ENCODE measurements at regions not wholly inside any gene's neighbourhood (a gene's known extent, or its start where the extent isn't known, plus 50 kb on each side); places are given as distances from the start of the nearest gene placed in this dataset.

DNA sequence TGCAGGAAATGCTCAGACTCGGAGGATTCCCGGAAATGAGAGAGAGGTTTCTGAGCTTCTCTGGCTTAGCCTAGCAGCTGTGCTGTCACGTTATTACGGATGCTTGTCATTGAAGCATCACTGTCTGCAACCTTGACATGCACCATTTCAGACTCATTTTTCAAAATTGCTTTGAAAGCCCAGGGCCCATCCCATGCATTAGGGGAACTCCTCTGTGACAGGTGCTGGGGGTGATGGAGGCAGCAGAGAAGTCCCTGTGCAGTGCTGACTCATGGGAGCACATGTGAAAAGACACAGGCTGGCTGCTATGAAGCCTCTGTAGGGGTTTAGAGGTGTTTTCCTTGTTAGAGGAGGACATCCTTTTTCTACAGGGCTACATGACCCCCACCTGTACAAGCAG, 214.0 kb upstream of the MPHOSPH6 start:
- Histone ChIP-seq H3K27ac (no peak overlapping the region), H3K27me3 (replicated peaks) (no peaks in the 10 kb centered on the region), H3K9me3 (replicated peaks) (no peaks in the 10 kb centered on the region), H3K36me3 (no peaks in the 10 kb centered on the region), H3K4me1 (replicated peaks) (no peaks in the 10 kb centered on the region), H3K4me3 (no peak overlapping the region)
- no peak for DNase-seq (ENCODE audit: low read depth in 1 of 2, low spot score in 2 of 2)

DNA sequence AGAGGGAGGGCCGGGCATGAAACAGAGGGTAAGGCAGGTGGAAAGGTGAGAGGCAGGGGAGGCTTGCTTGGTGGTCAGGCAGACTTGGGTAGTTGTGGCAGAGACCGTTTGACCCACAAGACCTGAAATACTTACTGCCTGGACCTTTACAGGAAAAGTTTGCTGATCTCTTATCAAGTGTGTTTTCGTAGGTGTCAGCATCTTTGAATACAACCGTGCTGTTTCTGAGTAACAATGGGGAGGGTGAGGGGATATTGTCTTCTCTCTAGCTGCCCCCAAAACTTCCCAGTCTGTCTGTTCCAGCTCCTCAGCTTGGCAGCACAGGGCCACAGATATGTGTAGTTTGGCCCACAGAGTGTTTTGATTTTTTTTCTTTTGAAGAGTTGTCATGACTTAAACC, 212.5 kb upstream of the MPHOSPH6 start:
- Histone ChIP-seq H3K27me3 (replicated peaks) (no peaks in the 10 kb centered on the region), H3K4me1 (replicated peaks) (no peaks in the 10 kb centered on the region), H3K4me3 (no peak overlapping the region), H3K9me3 (replicated peaks) (no peaks in the 10 kb centered on the region), H3K27ac (no peak overlapping the region), H3K36me3 (no peaks in the 10 kb centered on the region)
- DNase-seq (ENCODE audit: low read depth in 1 of 2, low spot score in 2 of 2) = no peak

- Histone ChIP-seq H3K36me3 (no peaks in the 10 kb centered on the region), H3K27me3 (replicated peaks) (no peaks in the 10 kb centered on the region), H3K27ac (no peak overlapping the region), H3K9me3 (replicated peaks) (no peaks in the 10 kb centered on the region), H3K4me1 (replicated peaks) (no peaks in the 10 kb centered on the region), H3K4me3 (no peak overlapping the region)
- DNase-seq (ENCODE audit: low read depth in 1 of 2, low spot score in 2 of 2) = no peak
Observed at GRCh38 chr16:82379551-82379950, 209.5 kb upstream of the MPHOSPH6 start.

- H3K36me3 ChIP-seq = no peaks in the 10 kb centered on the region
- no peaks in the 10 kb centered on the region for H3K4me1 ChIP-seq (replicated peaks)
- H3K27ac ChIP-seq = no peak overlapping the region
- H3K9me3 ChIP-seq (replicated peaks) = no peaks in the 10 kb centered on the region
- DNase-seq (ENCODE audit: low read depth in 1 of 2, low spot score in 2 of 2) = no peak
- H3K4me3 ChIP-seq = no peak overlapping the region
- H3K27me3 ChIP-seq (replicated peaks) = 0 out of 2 replicates have a peak, but pooled peaks cover 2% of the 10 kb centered on the region
Observed at GRCh38 chr16:82373976-82374375, 204.0 kb upstream of the MPHOSPH6 start.

GRCh38 chr16:82370282-82370681, 200.3 kb upstream of the MPHOSPH6 start:
- no peaks in the 10 kb centered on the region for H3K9me3 ChIP-seq (replicated peaks)
- no peak overlapping the region for H3K27ac ChIP-seq
- H3K4me1 ChIP-seq (replicated peaks) = no peaks in the 10 kb centered on the region
- H3K36me3 ChIP-seq = no peaks in the 10 kb centered on the region
- 0 out of 2 replicates have a peak, but pooled peaks cover 2% of the 10 kb centered on the region for H3K27me3 ChIP-seq (replicated peaks)
- no peak overlapping the region for H3K4me3 ChIP-seq
- no peak for DNase-seq (ENCODE audit: low read depth in 1 of 2, low spot score in 2 of 2)

DNA sequence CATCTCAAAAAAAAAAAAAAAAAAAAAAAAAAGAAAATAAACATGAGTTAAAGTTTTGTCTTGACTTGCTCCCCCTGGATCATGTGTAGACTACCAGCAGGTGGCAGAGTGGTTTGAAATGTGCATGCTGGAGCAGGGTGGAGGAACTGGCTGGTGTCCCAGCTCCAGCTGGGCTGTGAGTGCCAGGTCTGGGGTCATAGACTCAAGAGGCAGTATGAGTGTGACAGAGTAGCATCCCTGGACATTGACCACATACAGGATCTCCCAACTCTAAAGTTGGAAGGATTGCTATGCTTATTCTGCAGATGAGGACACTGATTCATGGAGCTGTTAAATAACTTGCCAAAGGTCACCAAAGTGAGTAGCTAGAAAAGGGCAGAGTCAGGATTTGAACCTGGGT, 198.0 kb upstream of the MPHOSPH6 start:
- 0 out of 2 replicates have a peak, but pooled peaks cover 2% of the 10 kb centered on the region for H3K27me3 ChIP-seq (replicated peaks)
- DNase-seq (ENCODE audit: low read depth in 1 of 2, low spot score in 2 of 2) = peak in 1 of 2 experiments; percentile 10
- no peak overlapping the region for H3K4me3 ChIP-seq
- no peaks in the 10 kb centered on the region for H3K9me3 ChIP-seq (replicated peaks)
- H3K36me3 ChIP-seq = no peaks in the 10 kb centered on the region
- no peaks in the 10 kb centered on the region for H3K4me1 ChIP-seq (replicated peaks)
- no peak overlapping the region for H3K27ac ChIP-seq

DNA sequence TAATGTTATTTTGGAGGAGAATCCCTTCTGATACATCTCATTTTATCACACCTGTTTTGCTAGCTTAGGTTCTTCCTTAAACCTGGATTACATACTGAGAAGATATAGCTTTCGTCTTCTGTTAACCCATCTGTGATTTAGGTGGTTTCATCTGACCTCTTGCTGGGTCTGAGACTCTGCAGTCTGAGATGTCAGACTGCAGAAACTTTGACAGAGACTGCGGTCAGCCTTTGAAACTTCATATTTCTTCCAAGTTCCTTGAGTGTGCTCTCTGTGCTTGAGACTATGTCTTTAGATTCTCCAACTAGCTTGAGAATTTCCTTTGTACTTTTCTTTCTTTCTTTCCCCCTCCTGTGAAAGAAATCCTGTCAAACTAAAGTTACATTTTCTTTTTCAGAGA, 196.4 kb upstream of the MPHOSPH6 start:
- Histone ChIP-seq H3K27ac (no peak overlapping the region), H3K4me1 (replicated peaks) (no peaks in the 10 kb centered on the region), H3K36me3 (no peaks in the 10 kb centered on the region), H3K9me3 (replicated peaks) (no peaks in the 10 kb centered on the region), H3K27me3 (replicated peaks) (peaks cover 2% of the 10 kb centered on the region; the same call in 1 of the 2 replicates), H3K4me3 (no peak overlapping the region)
- no peak for DNase-seq (ENCODE audit: low read depth in 1 of 2, low spot score in 2 of 2)

DNA sequence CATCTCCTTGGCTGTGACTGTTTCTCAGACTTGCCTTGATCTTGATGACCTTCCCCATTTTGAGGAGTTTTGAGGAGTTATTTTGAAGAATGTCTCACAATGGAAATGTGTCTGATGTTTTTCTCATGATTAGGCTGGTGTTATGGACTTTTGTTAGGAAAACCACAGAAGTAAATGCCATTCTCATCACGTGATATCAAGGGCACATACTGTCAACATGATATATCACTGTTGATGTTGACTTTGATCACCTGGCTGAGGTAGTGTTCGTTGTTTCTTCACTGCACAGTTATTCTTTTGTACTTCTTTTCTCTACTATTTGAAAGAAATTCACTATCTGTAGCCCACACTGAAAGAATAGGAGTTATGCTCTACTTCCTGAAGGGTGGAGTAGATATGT, 194.7 kb upstream of the MPHOSPH6 start:
- Histone ChIP-seq H3K27me3 (replicated peaks) (no peaks in the 10 kb centered on the region; the same call in 1 of the 2 replicates), H3K9me3 (replicated peaks) (no peaks in the 10 kb centered on the region), H3K27ac (no peak overlapping the region), H3K4me1 (replicated peaks) (no peaks in the 10 kb centered on the region), H3K4me3 (no peak overlapping the region), H3K36me3 (no peaks in the 10 kb centered on the region)
- no peak for DNase-seq (ENCODE audit: low read depth in 1 of 2, low spot score in 2 of 2)

GRCh38 chr16:82363026-82363816, 193.2 kb upstream of the MPHOSPH6 start:
- DNase-seq (ENCODE audit: low read depth in 1 of 2, low spot score in 2 of 2) = no peak
- Histone ChIP-seq H3K4me3 (no peak overlapping the region), H3K27ac (no peak overlapping the region)

GRCh38 chr16:82361885-82362284, 191.9 kb upstream of the MPHOSPH6 start:
- no peak for DNase-seq (ENCODE audit: low read depth in 1 of 2, low spot score in 2 of 2)

More at GRCh38 chr16:82363026-82363816, 193.2 kb upstream of the MPHOSPH6 start:
- Histone ChIP-seq H3K9me3 (replicated peaks) (no peaks in the 10 kb centered on the region), H3K4me1 (replicated peaks) (no peaks in the 10 kb centered on the region), H3K27me3 (replicated peaks) (no peaks in the 10 kb centered on the region; the same call in 1 of the 2 replicates), H3K36me3 (no peaks in the 10 kb centered on the region)

DNA sequence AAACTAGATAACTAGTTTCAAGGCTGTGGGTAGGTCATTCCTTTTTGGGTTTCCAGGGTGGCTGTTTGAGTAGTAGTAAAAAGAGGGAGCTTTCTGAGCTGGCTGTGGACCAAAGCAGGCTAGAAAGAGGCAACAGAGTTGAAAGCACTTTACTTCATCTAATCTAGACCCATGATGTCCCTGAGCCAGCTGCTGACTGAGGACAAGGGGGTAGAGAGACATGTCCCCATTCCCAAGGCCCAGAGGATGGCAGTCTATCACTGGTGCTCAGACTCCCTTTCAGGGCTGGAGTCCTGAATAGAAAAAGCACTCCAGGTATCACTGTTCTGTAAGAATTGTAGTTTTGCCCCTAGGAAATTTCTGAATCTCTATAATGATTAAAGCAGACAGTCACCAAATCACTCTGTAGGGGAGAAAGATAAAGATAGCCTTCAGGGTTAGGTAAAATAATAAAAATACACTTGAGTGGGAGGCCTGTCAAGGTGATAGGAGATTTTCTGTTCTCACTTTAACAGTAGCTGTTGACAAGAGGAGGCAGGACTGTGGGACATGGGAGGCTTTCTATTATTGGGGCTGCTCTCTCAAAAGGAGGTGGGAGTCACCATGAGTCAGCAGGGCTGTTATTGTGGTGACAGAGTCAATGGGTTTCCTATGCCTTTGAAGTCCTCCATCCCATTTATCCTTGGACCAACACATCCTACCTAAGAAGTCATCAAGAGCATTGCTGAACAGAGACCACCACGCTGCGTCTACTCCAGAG, 190.2 kb upstream of the MPHOSPH6 start:
- H3K27ac ChIP-seq = no peak overlapping the region
- no peak overlapping the region for H3K4me3 ChIP-seq
- H3K9me3 ChIP-seq (replicated peaks) = no peaks in the 10 kb centered on the region
- no peak for DNase-seq (ENCODE audit: low read depth in 1 of 2, low spot score in 2 of 2)
- H3K4me1 ChIP-seq (replicated peaks) = no peaks in the 10 kb centered on the region
- no peaks in the 10 kb centered on the region for H3K36me3 ChIP-seq
- H3K27me3 ChIP-seq (replicated peaks) = peaks cover 6% of the 10 kb centered on the region

More at GRCh38 chr16:82361885-82362284, 191.9 kb upstream of the MPHOSPH6 start:
- Histone ChIP-seq H3K4me1 (replicated peaks) (no peaks in the 10 kb centered on the region), H3K4me3 (no peak overlapping the region), H3K27me3 (replicated peaks) (peaks cover 2% of the 10 kb centered on the region), H3K9me3 (replicated peaks) (no peaks in the 10 kb centered on the region), H3K36me3 (no peaks in the 10 kb centered on the region), H3K27ac (no peak overlapping the region)

- H3K4me3 ChIP-seq = no peak overlapping the region
- H3K27ac ChIP-seq = no peak overlapping the region
- no peaks in the 10 kb centered on the region for H3K4me1 ChIP-seq (replicated peaks)
- H3K36me3 ChIP-seq = no peaks in the 10 kb centered on the region
- DNase-seq (ENCODE audit: low read depth in 1 of 2, low spot score in 2 of 2) = no peak
- H3K27me3 ChIP-seq (replicated peaks) = peaks cover 6% of the 10 kb centered on the region
- H3K9me3 ChIP-seq (replicated peaks) = no peaks in the 10 kb centered on the region
Observed at GRCh38 chr16:82358606-82359221, 188.7 kb upstream of the MPHOSPH6 start.

DNA sequence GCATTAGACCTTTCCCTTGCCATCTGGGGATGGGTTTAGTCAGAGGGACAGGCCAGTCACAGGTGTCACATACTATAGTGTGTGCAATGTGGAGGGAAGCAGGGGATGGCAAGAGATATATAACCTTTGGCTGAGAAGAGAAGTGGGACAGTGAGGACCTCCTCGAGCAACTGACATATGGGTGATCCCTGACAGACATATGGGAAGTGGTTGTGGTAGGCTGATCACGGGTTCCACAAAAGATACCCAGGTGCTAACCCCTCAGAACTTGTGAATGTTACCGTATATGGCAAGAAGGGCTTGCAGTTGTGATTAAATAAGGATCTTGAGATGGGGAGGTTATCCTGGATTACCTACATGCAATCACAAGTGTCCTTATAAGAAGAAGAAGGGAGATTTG, 188.1 kb upstream of the MPHOSPH6 start:
- Histone ChIP-seq H3K9me3 (replicated peaks) (no peaks in the 10 kb centered on the region), H3K4me3 (no peak overlapping the region), H3K27ac (no peak overlapping the region), H3K27me3 (replicated peaks) (peaks cover 6% of the 10 kb centered on the region), H3K36me3 (no peaks in the 10 kb centered on the region), H3K4me1 (replicated peaks) (no peaks in the 10 kb centered on the region)
- no peak for DNase-seq (ENCODE audit: low read depth in 1 of 2, low spot score in 2 of 2)

DNA sequence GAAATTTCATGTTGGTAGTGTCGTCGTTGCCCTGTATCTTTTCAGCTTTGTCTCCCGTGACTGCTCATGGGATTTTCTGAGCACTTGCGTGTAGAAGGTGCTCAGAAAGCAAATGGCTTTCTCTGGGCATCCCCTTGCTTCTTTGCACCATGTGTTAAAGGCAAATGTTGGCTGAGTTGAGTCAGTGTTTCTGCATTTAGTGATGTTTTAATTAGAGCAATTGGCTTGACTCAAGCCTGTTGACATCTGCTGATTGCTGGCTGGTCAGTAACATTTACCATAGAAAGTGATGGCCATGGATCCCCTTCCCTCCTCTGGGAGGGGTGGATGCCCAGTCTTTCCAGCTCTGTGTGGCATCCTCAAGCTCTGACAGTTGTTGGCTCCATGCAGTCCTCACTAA, 187.2 kb upstream of the MPHOSPH6 start:
- Histone ChIP-seq H3K9me3 (replicated peaks) (no peaks in the 10 kb centered on the region), H3K27ac (no peak overlapping the region), H3K36me3 (no peaks in the 10 kb centered on the region)

More for the DNA sequence above, 187.2 kb upstream of the MPHOSPH6 start:
- Histone ChIP-seq H3K27me3 (replicated peaks) (peaks cover 6% of the 10 kb centered on the region), H3K4me1 (replicated peaks) (no peaks in the 10 kb centered on the region), H3K4me3 (no peak overlapping the region)
- no peak for DNase-seq (ENCODE audit: low read depth in 1 of 2, low spot score in 2 of 2)
